ENCODE measurements at regions not wholly inside any gene's neighbourhood (a gene's known extent, or its start where the extent isn't known, plus 50 kb on each side); places are given as distances from the start of the nearest gene placed in this dataset.

DNA sequence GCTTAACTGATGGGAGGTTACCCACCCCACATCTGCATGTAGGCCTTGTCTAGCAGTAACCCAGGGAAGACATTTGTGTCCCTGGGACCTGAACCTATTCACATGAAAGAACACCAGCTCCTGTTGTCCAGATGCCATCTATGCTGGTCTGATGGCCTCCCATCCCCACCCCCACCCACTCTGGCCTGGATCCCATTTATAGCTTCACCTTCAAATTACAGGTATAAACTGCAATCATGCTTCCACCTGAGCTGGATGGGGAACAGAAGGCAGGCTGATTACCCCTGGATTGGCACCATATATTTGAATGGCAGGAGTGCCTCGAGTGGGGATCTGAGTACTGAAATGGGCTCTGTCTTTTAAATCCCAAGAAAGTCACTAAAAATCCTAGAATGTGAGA lies 312.7 kb upstream of the USP24 start:
- DNase-seq (ENCODE audit: low spot score) = no peak
- in situ Hi-C loops (cut with MboI; ENCODE audit: low sequenced_read_pairs, unreplicated experiment) = no loop called here
- TF ChIP-seq, protein P1, sequence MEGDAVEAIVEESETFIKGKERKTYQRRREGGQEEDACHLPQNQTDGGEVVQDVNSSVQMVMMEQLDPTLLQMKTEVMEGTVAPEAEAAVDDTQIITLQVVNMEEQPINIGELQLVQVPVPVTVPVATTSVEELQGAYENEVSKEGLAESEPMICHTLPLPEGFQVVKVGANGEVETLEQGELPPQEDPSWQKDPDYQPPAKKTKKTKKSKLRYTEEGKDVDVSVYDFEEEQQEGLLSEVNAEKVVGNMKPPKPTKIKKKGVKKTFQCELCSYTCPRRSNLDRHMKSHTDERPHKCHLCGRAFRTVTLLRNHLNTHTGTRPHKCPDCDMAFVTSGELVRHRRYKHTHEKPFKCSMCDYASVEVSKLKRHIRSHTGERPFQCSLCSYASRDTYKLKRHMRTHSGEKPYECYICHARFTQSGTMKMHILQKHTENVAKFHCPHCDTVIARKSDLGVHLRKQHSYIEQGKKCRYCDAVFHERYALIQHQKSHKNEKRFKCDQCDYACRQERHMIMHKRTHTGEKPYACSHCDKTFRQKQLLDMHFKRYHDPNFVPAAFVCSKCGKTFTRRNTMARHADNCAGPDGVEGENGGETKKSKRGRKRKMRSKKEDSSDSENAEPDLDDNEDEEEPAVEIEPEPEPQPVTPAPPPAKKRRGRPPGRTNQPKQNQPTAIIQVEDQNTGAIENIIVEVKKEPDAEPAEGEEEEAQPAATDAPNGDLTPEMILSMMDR (IDR thresholded peaks at IDR 0.05; ENCODE audit: borderline replicate concordance, control extremely low read depth, extremely low read depth, insufficient read depth, missing control alignments) = no peak

DNA sequence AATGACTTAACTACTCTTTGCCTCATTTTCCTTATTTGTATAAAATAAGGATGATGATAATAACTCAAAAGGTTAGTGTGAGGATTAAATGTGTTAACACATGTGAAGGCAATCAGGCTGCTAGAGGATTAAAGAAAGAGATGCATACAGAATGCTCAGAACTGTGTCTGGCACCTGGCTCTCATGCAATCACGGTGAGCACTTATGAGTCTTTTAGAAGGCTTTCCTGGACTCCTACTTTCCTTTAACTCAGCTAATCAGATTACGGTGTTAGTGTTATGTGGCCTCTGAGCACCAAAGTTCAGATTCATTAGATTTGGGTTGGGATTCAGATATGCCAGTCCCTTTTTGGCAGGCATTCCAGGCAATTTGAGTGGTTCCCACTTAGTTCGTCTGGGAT lies 311.6 kb upstream of the USP24 start:
- no peak for DNase-seq (ENCODE audit: low spot score)
- TF ChIP-seq, protein P1 (IDR thresholded peaks at IDR 0.05; ENCODE audit: borderline replicate concordance, control extremely low read depth, extremely low read depth, insufficient read depth, missing control alignments) = no peak
- in situ Hi-C loops (cut with MboI; ENCODE audit: low sequenced_read_pairs, unreplicated experiment) = no loop called here

DNA sequence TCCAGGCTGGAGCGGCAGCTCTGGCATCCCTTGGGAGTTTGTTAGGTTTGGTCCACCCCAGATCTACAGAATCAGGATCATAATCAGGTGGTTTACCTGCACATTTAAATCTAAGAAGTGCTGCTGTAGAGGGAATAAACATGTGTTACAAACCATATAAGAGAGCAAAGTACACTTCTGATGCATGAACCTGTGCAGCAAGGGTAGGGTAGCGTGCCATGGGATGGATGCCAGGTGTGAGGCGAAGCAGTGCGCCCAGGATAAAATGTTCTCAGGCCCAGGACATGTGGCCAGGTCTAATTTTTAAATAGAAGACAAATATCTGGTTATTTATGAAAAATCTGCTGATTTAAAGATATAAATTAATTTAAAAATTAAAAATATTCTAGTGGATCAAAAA lies 308.8 kb upstream of the USP24 start:
- in situ Hi-C loops (cut with MboI; ENCODE audit: low sequenced_read_pairs, unreplicated experiment) = no loop called here
- no peak for DNase-seq (ENCODE audit: low spot score)
- TF ChIP-seq, protein P1 (IDR thresholded peaks at IDR 0.05; ENCODE audit: borderline replicate concordance, control extremely low read depth, extremely low read depth, insufficient read depth, missing control alignments) = no peak

DNA sequence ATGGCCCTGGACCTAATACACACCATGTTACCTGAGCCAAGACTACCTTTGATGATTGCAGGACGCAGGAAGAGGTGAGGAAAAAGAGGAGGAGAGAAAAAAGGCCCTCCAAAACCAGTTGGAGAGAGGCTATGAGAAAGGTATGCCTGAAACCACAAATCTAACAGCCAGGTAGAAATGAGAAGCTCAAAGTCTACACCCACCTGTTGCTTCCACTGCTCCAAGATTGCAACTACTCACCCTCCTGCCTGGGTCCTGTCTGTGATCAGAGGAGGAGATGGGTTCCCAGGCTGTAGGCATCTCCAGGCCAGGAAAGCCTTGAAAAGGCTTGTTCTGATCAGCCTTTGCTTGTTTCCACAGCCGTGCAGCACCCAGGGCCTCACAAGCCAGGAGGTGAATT lies 307.8 kb upstream of the USP24 start:
- TF ChIP-seq, protein P1 (IDR thresholded peaks at IDR 0.05; ENCODE audit: borderline replicate concordance, control extremely low read depth, extremely low read depth, insufficient read depth, missing control alignments) = no peak
- no peak for DNase-seq (ENCODE audit: low spot score)
- in situ Hi-C loops (cut with MboI; ENCODE audit: low sequenced_read_pairs, unreplicated experiment) = no loop called here

DNA sequence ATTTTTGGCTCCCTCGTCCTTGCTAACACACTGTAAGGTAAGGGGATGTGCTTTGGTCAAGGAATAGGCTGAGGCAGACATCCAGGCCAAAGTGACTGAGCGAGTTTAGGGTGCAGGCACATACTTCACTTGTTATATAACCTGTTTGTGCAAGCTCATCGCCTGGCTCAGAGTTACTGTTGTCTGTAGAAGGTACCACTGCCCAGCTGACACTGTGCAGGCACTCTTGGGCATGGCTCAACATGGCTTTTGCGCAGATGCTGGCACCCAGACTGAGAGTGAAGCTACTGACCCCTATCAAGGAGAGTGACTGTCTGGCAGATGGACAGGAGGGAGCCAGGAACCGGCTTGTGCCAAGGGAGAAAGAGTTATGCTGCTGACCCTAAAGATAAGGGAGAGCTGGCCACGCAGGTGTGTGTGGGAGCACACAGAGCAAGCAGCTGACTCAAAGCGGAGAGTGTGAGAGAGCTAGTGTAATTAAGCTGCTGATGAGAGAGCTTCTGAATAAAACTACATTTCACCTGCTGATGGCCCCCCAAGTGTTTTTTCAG lies 307.3 kb upstream of the USP24 start:
- DNase-seq (ENCODE audit: low spot score) = no peak
- in situ Hi-C loops (cut with MboI; ENCODE audit: low sequenced_read_pairs, unreplicated experiment) = no loop called here
- TF ChIP-seq, protein P1 (IDR thresholded peaks at IDR 0.05; ENCODE audit: borderline replicate concordance, control extremely low read depth, extremely low read depth, insufficient read depth, missing control alignments) = no peak

DNA sequence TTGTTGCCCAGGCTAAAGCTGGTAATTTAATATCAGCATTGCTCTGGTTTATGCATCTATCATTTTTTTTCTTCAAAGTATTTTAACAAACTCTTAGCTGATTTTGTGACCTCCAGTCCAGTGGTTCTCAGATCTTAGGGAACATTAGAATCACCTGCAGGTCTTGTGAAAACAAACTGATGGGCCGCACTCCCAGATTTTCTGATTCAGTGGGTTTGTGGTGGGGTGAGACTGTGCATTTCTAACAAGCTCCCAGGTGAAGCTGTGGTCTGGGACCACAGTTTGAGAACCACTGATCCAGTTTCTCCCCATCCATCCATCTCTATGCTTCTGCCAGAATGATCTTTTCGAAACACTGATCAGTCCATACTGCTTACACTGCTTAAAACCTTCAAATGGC lies 305.7 kb upstream of the USP24 start:
- DNase-seq (ENCODE audit: low spot score) = no peak
- TF ChIP-seq, protein P1 (IDR thresholded peaks at IDR 0.05; ENCODE audit: borderline replicate concordance, control extremely low read depth, extremely low read depth, insufficient read depth, missing control alignments) = no peak
- in situ Hi-C loops (cut with MboI; ENCODE audit: low sequenced_read_pairs, unreplicated experiment) = no loop called here

Measured in GM13976 (cell line).